Type B pancreatic cell (in vitro differentiated cells): ENCODE measurements at regions not wholly inside any gene's neighbourhood (a gene's known extent, or its start where the extent isn't known, plus 50 kb on each side); places are given as distances from the start of the nearest gene placed in this dataset.

Experiments
- DNase-seq: peaks from one replicate; pipeline ENCODE4 v3.0.0; 2021; ENCODE audit warnings: mixed read lengths; ENCODE audit not compliant: unreplicated experiment; ENCODE audit errors: extremely low spot score
- H3K27ac Mint-ChIP-seq: 2 replicates; pipeline ENCODE4 v1.8.0; 2021; ENCODE audit warnings: mild to moderate bottlenecking, mixed read lengths
- H3K27me3 Mint-ChIP-seq: 2 replicates; pipeline ENCODE4 v1.8.0; 2021; ENCODE audit warnings: mixed read lengths
- H3K36me3 Mint-ChIP-seq: 2 replicates; pipeline ENCODE4 v1.8.0; 2021; ENCODE audit warnings: mixed read lengths
- H3K4me1 Mint-ChIP-seq: one replicate; pipeline ENCODE4 v1.8.0; 2021; ENCODE audit warnings: mixed read lengths; ENCODE audit not compliant: unreplicated experiment
- H3K4me3 Mint-ChIP-seq: 2 replicates; pipeline ENCODE4 v1.8.0; 2021; ENCODE audit warnings: mild to moderate bottlenecking, mixed read lengths
- H3K9me3 Mint-ChIP-seq: 2 replicates; pipeline ENCODE4 v1.8.0; 2021; ENCODE audit warnings: mixed read lengths
- TF ChIP-seq, protein P1 (sequence below): fragments of 200-600 bp; sonication (generic); conservative IDR thresholded peaks from 2 replicates; pipeline ENCODE4 v1.5.0; 2021; ENCODE audit warnings: antibody characterized with exemption, mild to moderate bottlenecking

DNA sequence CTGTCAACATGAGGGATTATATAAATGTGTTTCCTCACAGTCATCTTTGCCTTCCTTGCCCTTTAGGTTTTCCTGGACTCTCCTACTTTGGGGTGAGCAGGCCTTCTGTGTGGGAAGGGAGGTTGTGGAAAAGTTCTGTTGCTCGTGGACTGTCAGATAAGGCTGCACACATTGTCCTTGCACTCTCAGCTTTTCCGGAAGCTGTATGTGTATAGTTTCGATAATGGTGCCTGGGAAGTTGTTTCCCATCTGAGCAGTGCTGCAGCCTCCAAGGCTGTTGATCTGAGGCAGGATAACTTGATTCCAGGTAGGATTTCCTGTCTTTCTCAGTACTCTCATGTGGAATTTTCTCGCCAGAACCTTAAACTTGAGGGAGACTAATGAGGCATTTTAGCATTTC is 297.8 kb upstream of the AZI2 start:
- Mint-ChIP-seq H3K4me1 (peaks cover 5% of the 10 kb centered on the region), H3K9me3 (no peaks in the 10 kb centered on the region), H3K4me3 (no peak overlapping the region)

DNA sequence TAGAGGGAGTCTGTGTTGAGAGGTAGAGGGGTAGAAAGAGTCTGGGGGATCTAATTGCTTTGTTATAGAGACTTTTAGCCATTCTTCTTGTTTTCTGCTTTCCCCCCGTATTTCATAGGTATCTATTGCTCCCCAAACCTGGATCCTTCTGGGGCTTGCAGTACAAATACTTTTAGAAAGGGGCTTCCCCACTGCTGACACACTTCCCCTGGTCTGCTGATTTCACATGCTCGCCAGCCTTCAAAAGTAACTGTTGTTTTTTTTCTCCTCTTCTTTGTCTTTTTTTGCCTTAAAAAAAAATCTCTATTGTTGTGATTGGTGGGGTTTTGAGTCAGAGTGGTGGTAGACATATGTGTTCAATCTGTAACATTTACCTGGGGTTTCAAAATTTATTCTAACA is 300.6 kb upstream of the AZI2 start:
- DNase-seq, result no peak
- Mint-ChIP-seq H3K36me3 (no peaks in the 10 kb centered on the region), H3K9me3 (no peaks in the 10 kb centered on the region), H3K4me3 (no peak overlapping the region), H3K27me3 (no peaks in the 10 kb centered on the region), H3K27ac (no peak overlapping the region), H3K4me1 (peaks cover 5% of the 10 kb centered on the region)
- TF ChIP-seq, protein P1, sequence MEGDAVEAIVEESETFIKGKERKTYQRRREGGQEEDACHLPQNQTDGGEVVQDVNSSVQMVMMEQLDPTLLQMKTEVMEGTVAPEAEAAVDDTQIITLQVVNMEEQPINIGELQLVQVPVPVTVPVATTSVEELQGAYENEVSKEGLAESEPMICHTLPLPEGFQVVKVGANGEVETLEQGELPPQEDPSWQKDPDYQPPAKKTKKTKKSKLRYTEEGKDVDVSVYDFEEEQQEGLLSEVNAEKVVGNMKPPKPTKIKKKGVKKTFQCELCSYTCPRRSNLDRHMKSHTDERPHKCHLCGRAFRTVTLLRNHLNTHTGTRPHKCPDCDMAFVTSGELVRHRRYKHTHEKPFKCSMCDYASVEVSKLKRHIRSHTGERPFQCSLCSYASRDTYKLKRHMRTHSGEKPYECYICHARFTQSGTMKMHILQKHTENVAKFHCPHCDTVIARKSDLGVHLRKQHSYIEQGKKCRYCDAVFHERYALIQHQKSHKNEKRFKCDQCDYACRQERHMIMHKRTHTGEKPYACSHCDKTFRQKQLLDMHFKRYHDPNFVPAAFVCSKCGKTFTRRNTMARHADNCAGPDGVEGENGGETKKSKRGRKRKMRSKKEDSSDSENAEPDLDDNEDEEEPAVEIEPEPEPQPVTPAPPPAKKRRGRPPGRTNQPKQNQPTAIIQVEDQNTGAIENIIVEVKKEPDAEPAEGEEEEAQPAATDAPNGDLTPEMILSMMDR, result no peak

More for the DNA sequence above, 297.8 kb upstream of the AZI2 start:
- DNase-seq, result no peak
- Mint-ChIP-seq H3K27me3 (no peaks in the 10 kb centered on the region), H3K27ac (no peak overlapping the region), H3K36me3 (no peaks in the 10 kb centered on the region)
- TF ChIP-seq, protein P1, result no peak

DNA sequence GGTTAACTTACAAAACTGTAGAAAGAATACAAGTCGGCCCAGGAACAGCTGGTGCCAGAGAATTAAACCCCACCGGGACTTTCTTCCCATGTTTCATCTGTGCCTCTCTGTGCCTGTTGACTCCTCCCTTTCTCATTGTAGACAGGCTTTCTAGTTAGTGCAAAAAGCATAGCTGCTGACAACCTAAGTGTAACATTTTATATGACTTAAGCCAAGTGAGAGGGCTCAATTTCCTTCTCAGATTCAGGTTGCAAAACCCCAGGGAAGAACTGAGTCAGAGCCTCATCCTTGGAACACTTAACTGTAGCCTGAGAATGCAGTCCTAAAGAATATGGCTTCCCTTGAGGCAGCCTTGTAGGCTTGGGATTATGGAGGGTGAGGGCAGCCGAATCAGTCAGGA is 302.5 kb upstream of the AZI2 start:
- Mint-ChIP-seq H3K36me3 (no peaks in the 10 kb centered on the region), H3K4me1 (peaks cover 5% of the 10 kb centered on the region), H3K27me3 (no peaks in the 10 kb centered on the region), H3K4me3 (no peak overlapping the region), H3K27ac (no peak overlapping the region), H3K9me3 (no peaks in the 10 kb centered on the region)
- TF ChIP-seq, protein P1, result no peak
- no peak for DNase-seq

DNA sequence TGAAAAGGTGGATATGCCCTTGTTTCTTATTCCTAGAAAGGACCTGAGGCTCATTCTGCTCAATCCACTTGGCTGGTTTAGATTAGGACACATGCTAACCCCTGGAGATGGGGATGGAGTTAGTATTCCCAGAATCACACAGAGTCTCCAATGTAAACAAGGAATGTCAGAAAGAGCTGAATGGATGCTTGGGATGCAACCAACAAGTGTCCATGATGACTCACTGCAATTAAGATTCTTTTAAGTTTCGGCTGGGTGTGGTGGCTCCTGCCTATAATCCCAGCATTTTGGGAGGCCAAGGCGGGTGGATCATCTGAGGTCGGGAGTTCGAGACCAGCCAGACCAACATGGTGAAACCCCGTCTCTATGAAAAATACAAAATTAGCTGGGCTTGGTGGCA is 315.5 kb upstream of the AZI2 start:
- TF ChIP-seq, protein P1, result no peak
- Mint-ChIP-seq H3K36me3 (no peaks in the 10 kb centered on the region), H3K27me3 (peaks cover 3% of the 10 kb centered on the region), H3K4me1 (peaks cover 7% of the 10 kb centered on the region), H3K27ac (no peak overlapping the region), H3K4me3 (no peak overlapping the region), H3K9me3 (peaks cover 5% of the 10 kb centered on the region)
- no peak for DNase-seq

DNA sequence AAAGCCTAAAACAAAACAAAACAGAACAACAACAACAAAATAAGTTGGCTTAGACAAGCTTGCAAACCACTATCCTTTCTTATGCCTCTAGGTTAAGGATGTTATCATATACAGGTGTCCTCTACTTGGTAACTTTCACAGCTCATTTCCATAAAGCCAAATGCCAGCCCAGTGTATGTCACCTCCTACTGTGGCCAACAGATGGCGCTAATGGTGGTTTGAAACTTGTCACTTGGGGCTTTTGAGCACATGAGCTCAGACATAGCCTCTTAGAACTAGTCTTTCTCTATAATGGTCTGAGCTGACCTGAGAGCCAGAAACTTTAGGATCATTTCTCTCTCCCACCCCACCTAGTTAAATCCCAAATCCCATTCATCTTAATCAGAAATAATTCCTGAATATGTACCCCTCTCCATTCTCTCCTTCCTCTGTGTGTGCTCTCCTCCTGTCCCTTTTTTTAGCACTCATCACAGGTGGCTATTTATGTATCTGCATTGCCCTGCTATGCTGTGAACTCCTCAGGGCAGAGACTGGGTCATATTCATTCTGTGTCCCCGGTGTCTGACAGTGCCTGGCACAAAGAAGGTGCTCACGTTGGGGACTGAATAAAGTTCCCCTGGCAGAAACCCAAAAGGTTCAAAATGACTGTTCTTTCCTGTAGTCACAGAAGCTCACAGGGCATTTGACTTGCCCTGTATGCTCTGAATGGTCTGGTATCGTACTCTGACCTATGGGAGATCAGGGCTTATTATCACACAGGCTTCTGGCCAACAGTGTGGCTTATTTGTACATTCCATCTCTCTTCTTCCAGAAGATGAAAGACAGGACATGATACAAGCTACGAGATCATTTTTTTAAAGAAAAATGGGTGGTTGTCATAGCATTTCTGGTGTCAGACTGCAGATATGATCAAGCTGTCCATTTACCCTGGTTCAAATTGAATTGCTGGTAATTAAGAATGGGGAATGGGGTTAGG is 319.3 kb upstream of the AZI2 start:
- Mint-ChIP-seq H3K27ac (no peak overlapping the region), H3K4me1 (peaks cover 7% of the 10 kb centered on the region), H3K36me3 (no peaks in the 10 kb centered on the region), H3K4me3 (no peak overlapping the region), H3K9me3 (no peaks in the 10 kb centered on the region), H3K27me3 (peaks cover 3% of the 10 kb centered on the region)
- DNase-seq, result no peak
- TF ChIP-seq, protein P1, result peak; percentile 90
